NCI-H2171 (cell line): ENCODE measurements at regions not wholly inside any gene's neighbourhood (a gene's known extent, or its start where the extent isn't known, plus 50 kb on each side); places are given as distances from the start of the nearest gene placed in this dataset.
"Not testable (repeated sequence)": the region's sequence is repeated elsewhere in the genome, so short reads cannot be mapped to it uniquely, and the experiment has no call there.

Experiments used
- DNase-seq: peaks from one replicate; lab custom pipeline; 2025; lab: John Stamatoyannopoulos, UW

DNA sequence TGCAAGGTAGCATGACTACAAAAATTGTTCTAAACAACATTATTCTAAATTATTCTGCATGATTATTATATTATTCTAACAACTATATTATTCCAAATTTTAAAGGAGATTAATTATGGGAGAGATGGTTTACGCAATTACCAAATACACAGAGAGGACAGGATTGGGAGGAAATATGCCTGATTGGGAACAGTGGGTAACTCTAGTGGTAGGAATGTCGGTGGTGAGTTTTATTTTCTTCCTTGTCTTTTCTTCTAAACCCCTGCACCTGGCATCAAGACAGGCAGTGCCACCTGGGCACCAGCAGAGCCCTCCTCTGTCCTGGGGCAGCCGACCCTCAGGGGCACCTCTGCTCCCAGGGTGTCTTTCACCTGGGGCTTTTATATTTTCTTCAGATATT is 357.6 kb downstream of the BCL2L11 start:
- not testable (repeated sequence) for DNase-seq

- not testable (repeated sequence) for DNase-seq
Measured at GRCh38 chr2:111478871-111479318, 358.2 kb downstream of the BCL2L11 start.

DNA sequence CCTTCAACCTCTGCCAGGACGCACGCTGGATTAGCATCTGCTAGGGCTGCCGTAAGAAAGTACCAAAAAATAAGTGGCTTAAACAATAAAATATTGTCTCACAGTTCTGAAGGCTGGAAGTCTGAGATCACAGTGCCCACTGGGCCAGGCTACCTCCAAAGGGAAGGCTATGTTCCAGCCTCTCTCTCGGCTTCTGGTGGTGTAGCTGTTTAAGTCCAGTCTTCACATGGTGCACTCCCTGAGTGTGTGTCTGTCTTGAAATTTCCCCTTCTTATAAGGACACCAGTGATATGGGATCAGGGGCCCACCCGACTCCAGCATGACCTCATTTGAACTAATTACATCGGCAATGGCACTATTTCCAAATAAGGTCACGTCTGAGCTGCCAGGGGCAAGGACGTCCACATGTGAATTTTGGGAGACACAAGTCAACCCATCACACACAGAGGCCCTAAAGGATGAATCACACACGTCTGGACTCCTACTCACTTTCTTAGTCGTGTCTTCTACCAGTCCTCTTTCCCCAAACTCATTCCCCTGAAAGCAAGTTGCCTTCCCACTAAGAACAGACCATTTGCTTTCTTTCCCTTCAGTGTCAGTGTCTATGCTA is 359.4 kb downstream of the BCL2L11 start:
- not testable (repeated sequence) for DNase-seq

DNA sequence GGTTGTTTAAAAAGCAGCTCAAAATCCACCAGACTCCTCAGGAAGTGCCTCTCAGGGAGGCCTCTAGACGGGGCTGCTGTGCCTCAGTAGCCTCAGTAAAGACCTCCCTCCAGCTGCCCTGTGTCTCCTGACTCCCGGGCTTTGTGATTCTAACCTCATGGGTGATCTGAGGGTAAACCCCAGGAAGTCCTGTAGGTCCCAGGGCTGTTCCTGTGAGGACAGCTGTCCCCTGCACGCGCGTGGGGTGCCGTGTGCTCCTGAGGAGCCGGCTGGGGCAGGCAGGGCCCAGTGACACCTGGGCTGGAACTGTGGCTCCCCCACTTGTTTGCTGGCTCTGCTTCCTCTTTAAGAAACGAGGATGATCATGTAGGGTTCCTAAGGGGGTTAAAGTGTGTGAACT is 359.9 kb downstream of the BCL2L11 start:
- not testable (repeated sequence) for DNase-seq

- DNase-seq, result not testable (repeated sequence)
Measured at GRCh38 chr2:111481219-111481618, 360.5 kb downstream of the BCL2L11 start.

GRCh38 chr2:111482987-111483679 is 362.4 kb downstream of the BCL2L11 start:
- DNase-seq, result not testable (repeated sequence)

GRCh38 chr2:111484097-111484496 is 363.4 kb downstream of the BCL2L11 start:
- DNase-seq, result not testable (repeated sequence)

DNA sequence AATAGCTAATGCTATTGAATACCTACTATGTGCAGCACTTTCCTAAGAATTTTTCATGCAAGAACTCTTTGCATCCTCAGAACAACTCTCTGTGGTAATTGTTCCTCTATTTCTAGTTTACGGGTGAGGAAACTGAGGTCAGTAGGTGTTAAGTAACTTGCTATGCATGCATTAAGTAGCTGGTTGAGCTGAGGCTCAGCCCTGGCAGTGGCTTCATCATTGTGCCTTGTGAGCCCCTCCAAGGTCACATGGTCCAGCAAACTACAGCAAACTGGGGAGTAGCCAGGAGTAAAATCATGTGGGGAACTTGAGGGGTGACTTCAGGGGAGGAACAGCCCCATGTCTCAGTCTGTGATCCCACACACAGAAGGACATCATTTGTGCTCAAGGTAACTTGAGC is 365.2 kb downstream of the BCL2L11 start:
- DNase-seq, result not testable (repeated sequence)

DNA sequence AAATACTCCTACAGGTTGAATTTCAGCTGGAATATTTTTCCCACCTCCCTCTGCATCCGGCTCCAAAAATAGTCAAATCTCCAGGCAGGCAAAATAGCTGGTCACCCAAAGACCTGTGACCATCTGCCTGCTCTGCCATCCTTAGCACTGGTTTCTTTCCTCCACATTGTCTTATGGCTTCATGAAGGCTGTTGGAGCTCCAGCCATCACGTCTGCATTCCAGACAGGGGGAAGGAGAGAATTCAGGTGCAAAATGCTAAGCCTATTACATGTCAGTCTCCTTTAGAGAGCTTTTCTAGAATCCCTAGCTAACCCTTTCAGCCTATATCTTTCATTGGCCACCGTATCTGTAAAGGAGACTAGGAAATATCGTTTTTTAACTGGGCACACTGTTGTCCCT is 367.7 kb downstream of the BCL2L11 start:
- DNase-seq, result not testable (repeated sequence)

DNA sequence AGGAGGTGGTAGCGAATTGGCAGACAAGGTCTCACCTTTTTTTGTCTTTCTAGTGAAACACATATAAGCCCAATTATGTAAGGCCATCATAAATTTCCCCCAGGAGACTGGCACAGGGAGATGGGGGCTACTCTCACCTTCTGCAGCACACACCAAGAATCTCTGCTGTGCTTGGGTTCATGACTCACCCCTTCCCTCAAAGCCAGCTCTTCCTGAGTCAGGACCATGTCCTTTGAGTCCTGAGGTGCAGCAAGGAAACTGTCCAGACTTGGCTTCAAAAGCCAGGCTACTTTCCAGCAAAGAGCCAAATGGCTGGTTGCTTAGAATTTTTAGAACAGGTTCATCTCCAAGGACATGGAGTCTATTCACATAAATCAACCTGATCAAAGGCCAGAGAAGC is 368.7 kb downstream of the BCL2L11 start:
- not testable (repeated sequence) for DNase-seq

DNA sequence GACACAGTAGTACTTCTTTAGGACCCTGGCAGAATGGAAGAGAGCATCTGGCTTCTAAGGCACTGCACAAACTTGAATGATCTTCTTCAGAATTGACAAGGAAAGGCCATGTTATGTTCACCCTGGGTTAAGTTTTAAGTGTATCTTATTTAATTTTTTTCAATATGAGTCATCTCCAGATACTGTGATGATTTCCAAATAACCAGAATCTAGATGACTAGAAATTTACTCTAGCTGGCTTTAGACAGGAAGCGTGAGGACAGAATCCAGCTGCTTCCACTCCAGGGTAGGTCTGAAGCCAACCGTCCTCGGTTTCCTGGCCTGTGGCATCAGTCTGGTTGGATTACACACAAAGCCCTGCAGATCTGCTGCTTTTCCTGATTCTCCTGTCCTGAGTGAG is 370.5 kb downstream of the BCL2L11 start:
- not testable (repeated sequence) for DNase-seq

GRCh38 chr2:111491614-111492013 is 370.9 kb downstream of the BCL2L11 start:
- DNase-seq, result not testable (repeated sequence)

- DNase-seq, result not testable (repeated sequence)
Measured at GRCh38 chr2:111492995-111493719, 372.4 kb downstream of the BCL2L11 start.

DNA sequence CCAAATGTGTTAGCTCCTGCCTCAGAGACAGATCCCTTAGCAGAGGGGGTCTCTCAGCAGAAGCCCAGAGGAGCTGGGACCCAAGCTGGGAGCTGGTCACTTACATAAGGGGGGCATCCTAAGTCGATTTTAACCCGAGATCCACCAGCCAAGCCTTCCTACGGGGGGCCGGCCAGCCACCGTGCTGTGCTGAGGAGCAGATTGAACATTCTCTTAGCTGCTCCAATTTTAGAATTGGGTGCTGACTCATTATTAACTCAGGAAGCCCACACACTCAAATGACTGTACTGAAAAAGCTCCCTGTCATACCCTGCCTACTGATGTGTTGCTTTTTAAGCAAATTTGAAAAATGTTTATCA is 373.0 kb downstream of the BCL2L11 start:
- not testable (repeated sequence) for DNase-seq

DNA sequence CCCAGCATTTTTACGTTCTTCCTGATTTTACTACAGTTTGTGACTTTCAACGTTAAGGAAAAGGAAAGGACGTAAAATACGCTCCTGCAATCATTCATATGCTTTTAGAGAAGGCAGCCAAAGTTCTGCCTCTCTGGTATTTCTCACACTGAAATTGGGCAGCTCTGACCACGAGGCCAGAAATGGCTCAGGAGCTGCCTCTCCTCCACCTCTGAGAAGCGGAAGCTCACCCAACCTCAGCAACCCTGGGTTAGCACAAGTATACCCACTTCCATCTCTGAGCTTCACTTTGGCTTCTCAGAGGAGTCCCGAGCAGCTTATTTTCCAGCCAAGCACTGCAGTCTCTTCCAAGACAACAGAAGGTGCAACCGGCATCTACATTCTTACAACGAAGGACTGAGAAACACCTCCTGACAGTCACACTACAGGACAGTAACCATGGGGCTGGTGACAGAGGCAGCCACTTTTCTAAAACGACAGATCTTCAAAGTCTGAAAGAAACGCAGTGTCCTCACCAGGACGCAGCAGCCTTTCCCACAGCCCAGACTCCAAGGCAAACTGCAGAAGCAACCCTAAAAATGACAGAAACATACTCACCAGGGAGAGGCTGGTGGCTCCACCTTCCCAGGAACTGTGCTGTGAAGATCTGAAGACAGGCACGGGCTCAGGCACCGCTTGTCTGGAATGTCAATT is 373.7 kb downstream of the BCL2L11 start:
- not testable (repeated sequence) for DNase-seq

GRCh38 chr2:111494981-111495315 is 374.2 kb downstream of the BCL2L11 start:
- not testable (repeated sequence) for DNase-seq

DNA sequence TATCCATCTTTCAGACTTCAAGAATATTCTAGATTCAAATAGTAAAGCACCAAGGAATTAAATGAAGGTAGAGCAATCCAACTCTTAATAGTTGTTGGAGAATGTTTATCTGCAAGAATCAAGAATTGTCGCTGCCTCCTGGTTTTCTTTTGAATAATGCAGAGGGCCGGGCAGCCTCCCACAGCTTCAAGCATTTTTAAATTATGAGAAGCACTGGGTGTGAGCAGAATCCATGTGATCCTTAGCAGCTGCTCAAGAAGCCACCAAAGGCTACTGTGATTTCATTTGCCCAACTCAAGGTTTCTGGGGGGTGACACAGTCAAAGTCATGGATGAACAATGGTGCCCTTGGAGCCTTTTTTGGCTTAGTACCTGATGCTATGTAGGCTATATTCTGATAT is 374.9 kb downstream of the BCL2L11 start:
- not testable (repeated sequence) for DNase-seq

GRCh38 chr2:111496176-111496575 is 375.5 kb downstream of the BCL2L11 start:
- not testable (repeated sequence) for DNase-seq

DNA sequence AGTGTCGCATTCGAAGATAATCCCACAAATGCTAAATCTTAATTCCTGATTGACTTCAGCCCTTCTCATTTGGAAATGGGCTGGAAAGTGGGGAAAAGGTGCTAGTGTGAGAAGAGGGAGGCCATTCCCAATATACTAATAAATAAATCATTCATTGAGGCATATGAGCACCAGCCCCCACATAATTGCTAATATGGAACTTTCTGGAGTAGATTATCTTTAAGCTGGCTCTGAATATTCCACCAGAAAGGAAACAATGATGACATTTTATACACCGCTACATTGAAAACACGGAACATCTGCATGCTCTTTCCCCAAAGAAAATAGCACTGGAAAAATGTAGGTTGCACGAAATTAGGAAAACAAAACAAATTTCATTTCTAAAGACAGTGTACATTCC is 376.1 kb downstream of the BCL2L11 start:
- DNase-seq, result not testable (repeated sequence)

- not testable (repeated sequence) for DNase-seq
Measured at GRCh38 chr2:111497270-111497669, 376.6 kb downstream of the BCL2L11 start.

DNA sequence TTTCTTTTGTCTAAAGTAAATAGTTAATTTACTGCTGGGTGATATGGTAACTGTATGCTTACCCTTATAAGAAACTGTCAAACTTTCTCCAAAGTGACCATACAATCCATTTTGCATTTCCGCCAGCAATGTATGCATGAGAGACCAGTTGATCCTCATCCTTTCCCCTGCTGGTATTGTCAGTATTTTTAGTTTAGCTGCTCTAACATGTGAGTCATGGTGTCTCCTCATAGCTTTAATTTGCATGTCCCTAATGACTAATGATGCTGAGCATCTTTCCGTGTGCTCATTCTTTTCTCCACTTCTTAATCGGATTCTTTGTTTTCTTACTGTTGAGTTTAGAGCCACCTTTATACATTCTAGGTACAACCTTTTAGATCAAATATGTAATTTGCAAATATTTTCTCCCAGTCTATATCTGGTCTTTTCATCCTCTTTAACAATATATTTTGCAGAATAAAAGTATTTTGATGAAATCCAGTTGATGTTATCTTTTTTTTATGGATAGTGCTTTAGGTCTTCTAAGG is 379.9 kb downstream of the BCL2L11 start:
- not testable (repeated sequence) for DNase-seq
